ENCODE measurements at regions not wholly inside any gene's neighbourhood (a gene's known extent, or its start where the extent isn't known, plus 50 kb on each side); places are given as distances from the start of the nearest gene placed in this dataset.

GRCh38 chr9:94159069-94159939 is 75.0 kb downstream of the PTPDC1 start:
- DNase-seq (ENCODE audit: low spot score) = no peak

GRCh38 chr9:94160594-94161501 is 76.6 kb downstream of the PTPDC1 start:
- DNase-seq (ENCODE audit: low spot score) = no peak

GRCh38 chr9:94161673-94162072 is 77.4 kb downstream of the PTPDC1 start:
- no peak for DNase-seq (ENCODE audit: low spot score)

GRCh38 chr9:94164806-94165549 is 80.7 kb downstream of the PTPDC1 start:
- DNase-seq (ENCODE audit: low spot score) = no peak

DNA sequence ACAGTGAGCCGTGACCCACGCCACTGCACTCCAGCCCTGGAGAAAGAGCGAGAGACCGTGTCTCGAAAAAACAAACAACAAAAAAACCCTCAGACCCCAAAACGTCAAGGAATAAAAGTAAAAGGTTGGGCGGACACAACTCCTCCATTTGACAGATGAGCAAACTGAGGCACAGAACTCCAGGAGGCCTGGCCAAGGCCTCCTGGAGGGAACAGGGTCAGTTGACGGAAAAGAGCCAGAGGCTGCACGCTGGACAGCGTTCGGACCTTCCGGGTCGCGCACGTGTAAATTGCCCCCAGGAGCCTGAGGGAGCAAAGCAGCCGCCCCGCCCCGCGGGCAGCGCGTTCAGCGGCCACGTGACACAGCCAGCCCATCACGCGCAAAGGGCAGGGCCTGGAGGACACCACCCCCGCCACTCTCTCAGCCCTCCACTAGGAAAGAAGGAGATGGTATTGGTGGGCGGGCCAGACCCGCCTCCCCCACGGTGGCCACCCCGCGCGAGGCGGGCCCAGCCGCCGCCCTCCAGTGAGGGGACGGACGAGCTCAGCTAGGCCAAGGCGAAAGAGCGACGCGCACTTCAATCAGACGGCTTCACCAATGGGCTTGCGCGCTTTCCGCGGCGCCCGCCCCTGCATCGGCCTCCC is 81.5 kb downstream of the PTPDC1 start:
- peak; percentile 97 for DNase-seq (ENCODE audit: low spot score)

GRCh38 chr9:94166236-94166975 is 82.1 kb downstream of the PTPDC1 start:
- peak; percentile 99 for DNase-seq (ENCODE audit: low spot score)

- peak; percentile 85 for DNase-seq (ENCODE audit: low spot score)
Measured at GRCh38 chr9:94166976-94167346, 82.7 kb downstream of the PTPDC1 start.

- no peak for DNase-seq (ENCODE audit: low spot score)
Measured at GRCh38 chr9:94167376-94167890, 83.2 kb downstream of the PTPDC1 start.

GRCh38 chr9:94168203-94169000 is 84.1 kb downstream of the PTPDC1 start:
- no peak for DNase-seq (ENCODE audit: low spot score)

- DNase-seq (ENCODE audit: low spot score) = no peak
Measured at GRCh38 chr9:94169968-94170367, 85.7 kb downstream of the PTPDC1 start.

DNA sequence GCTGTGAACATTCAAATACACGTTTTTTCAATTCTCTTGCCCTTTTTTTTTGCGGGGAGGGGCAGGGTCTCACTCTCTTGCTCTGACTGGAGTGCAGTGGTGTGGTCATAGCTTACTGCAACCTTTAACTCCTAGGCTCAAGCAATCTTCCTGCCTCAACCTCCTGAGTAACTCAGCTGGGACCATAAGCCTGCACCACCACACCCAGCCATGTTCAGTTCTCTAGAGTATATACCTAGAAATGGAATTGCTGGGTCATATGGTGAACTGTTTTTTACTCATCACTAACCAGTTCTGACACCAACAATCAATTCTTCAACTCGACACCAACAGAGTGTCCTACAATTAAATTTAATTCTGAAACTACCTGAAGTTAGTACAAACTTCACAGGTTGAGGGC is 85.5 kb upstream of the ZNF169 start:
- DNase-seq (ENCODE audit: low spot score) = no peak

DNA sequence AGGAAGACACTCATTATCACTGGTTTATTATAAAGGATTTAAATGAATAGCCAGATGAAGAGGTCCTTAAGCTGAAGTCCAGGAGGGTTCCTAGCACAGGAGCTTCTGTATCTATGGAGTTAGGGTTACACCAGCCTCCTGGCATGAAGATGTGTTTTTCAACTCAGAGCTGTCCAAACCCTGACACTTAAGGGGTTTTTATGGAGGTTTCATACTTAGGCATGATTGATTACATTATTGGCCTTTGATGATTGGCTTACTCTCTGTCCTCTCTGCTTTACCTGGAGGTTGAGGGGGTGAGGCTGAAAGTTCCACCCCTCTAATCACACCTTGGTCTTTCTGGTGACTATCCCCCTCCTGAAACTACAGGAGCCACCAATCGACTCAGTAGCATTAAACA is 84.9 kb upstream of the ZNF169 start:
- DNase-seq (ENCODE audit: low spot score) = no peak

GRCh38 chr9:94175669-94176068 is 83.4 kb upstream of the ZNF169 start:
- no peak for DNase-seq (ENCODE audit: low spot score)

DNA sequence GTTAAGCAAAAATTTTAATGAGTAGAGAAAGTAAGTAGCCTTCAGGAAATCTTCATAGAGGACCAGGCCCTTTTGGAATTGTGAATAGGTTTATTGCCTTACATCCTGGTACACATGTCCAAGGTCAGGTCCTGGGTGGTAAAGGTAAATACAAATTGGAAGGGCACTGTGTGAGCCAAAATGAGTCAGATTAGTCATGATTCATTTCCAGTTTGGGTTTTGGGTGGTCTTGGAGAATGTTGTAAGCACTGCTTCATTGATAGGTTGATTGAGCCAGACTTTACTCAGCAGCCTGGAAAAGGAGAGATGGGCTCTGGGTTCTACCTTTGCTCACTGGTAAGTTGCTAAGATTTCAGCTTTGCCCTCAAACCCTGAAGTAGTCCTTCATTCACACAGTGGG is 82.5 kb upstream of the ZNF169 start:
- DNase-seq (ENCODE audit: low spot score) = no peak

GRCh38 chr9:94178927-94179326 is 80.2 kb upstream of the ZNF169 start:
- no peak for DNase-seq (ENCODE audit: low spot score)

GRCh38 chr9:94181408-94182181 is 77.5 kb upstream of the ZNF169 start:
- no peak for DNase-seq (ENCODE audit: low spot score)

- no peak for DNase-seq (ENCODE audit: low spot score)
Measured at GRCh38 chr9:94182532-94182931, 76.6 kb upstream of the ZNF169 start.

DNA sequence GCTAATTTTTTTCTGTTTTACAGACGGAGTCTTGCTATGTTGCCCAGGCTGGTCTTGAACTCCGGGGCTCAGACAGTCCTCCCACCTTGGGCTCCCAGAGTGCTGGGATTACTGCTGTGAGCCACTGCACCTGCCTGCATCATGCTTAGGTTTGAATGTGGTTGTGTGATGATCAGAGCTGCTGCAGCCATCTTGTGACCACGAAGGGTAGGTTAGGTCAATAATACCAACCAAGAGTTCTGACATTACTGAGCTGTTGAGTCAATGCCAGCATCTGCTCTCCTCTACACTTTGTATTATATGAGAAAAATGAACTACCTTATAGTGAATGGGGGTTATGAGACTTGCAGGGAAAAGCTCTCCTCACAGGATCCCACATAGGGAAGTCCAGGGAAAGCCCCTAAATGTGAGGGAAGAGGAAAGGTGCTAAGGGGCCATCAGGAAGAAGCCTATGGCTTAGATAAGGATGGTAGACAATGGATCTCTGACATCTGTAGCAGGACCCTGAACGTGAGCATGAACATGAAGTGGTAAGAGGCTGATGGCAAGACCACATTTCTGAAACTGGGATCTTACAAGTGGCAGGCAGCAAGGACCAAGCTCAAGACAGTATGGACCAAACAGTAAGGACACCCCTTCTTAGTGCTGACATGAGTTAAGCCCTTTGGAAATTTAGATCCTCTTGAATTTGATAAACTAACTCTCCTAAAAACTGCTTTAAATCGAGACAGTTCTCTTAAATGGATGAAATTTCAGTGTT is 75.7 kb upstream of the ZNF169 start:
- no peak for DNase-seq (ENCODE audit: low spot score)

Measured in HT-29 (cell line).